Nucleus accumbens (tissue), 56 donors: ENCODE measurements at regions not wholly inside any gene's neighbourhood (a gene's known extent, or its start where the extent isn't known, plus 50 kb on each side); places are given as distances from the start of the nearest gene placed in this dataset.
"Not testable (repeated sequence)": the region's sequence is repeated elsewhere in the genome, so short reads cannot be mapped to it uniquely, and the experiment has no call there.

Source experiments
- DNase-seq, 56 donors: peaks; one replicate each; lab custom pipeline; 2025; lab: John Stamatoyannopoulos, UW

GRCh38 chr18:22067109-22067508 lies 102.3 kb upstream of the GATA6 start:
- no peak for DNase-seq

GRCh38 chr18:22067682-22068081 lies 101.7 kb upstream of the GATA6 start:
- no peak for DNase-seq

GRCh38 chr18:22068784-22069183 lies 100.6 kb upstream of the GATA6 start:
- DNase-seq: not testable (repeated sequence)

- no peak for DNase-seq
Observed at GRCh38 chr18:22069916-22070315, 99.5 kb upstream of the GATA6 start.

GRCh38 chr18:22073411-22073810 lies 96.0 kb upstream of the GATA6 start:
- DNase-seq: no peak

- no peak for DNase-seq
Observed at GRCh38 chr18:22074282-22075070, 94.9 kb upstream of the GATA6 start.

GRCh38 chr18:22080035-22080434 lies 89.4 kb upstream of the GATA6 start:
- no peak for DNase-seq

GRCh38 chr18:22082408-22082807 lies 87.0 kb upstream of the GATA6 start:
- no peak for DNase-seq

GRCh38 chr18:22084547-22084946 lies 84.8 kb upstream of the GATA6 start:
- DNase-seq: no peak

GRCh38 chr18:22086973-22087372 lies 82.4 kb upstream of the GATA6 start:
- no peak for DNase-seq

- no peak for DNase-seq
Observed at GRCh38 chr18:22088029-22088428, 81.4 kb upstream of the GATA6 start.

- DNase-seq: no peak
Observed at GRCh38 chr18:22088996-22089640, 80.3 kb upstream of the GATA6 start.

GRCh38 chr18:22091341-22091740 lies 78.0 kb upstream of the GATA6 start:
- no peak for DNase-seq

GRCh38 chr18:22093731-22094357 lies 75.5 kb upstream of the GATA6 start:
- no peak for DNase-seq

- no peak for DNase-seq
Observed at GRCh38 chr18:22094358-22094734, 75.0 kb upstream of the GATA6 start.

GRCh38 chr18:22098563-22098989 lies 70.8 kb upstream of the GATA6 start:
- no peak for DNase-seq

GRCh38 chr18:22099925-22100324 lies 69.5 kb upstream of the GATA6 start:
- DNase-seq: no peak

- no peak for DNase-seq
Observed at GRCh38 chr18:22101731-22102130, 67.7 kb upstream of the GATA6 start.

- DNase-seq: no peak
Observed at GRCh38 chr18:22102953-22103646, 66.3 kb upstream of the GATA6 start.

GRCh38 chr18:22103647-22104031 lies 65.8 kb upstream of the GATA6 start:
- DNase-seq: no peak
